Stimulated activated CD8-positive, alpha-beta memory T cell treated with anti-CD3 and anti-CD28 coated beads, Interleukin-15, amount 100 ng/mL, for 1 hour (primary cell): ENCODE measurements at regions not wholly inside any gene's neighbourhood (a gene's known extent, or its start where the extent isn't known, plus 50 kb on each side); places are given as distances from the start of the nearest gene placed in this dataset.
"Not testable (repeated sequence)": the region's sequence is repeated elsewhere in the genome, so short reads cannot be mapped to it uniquely, and the experiment has no call there.

Experiments
- DNase-seq: peaks from one replicate; pipeline ENCODE4 v3.0.0-alpha.2; 2020; ENCODE audit warnings: low read depth

GRCh38 chr1:233722212-233722979 lies 108.5 kb downstream of the KCNK1 start:
- DNase-seq: no peak

- no peak for DNase-seq
Measured at GRCh38 chr1:233723387-233723786, 109.5 kb downstream of the KCNK1 start.

GRCh38 chr1:233724131-233724631 lies 110.3 kb downstream of the KCNK1 start:
- DNase-seq: not testable (repeated sequence)

- no peak for DNase-seq
Measured at GRCh38 chr1:233725423-233725822, 111.5 kb downstream of the KCNK1 start.

- DNase-seq: no peak
Measured at GRCh38 chr1:233728721-233729120, 114.8 kb downstream of the KCNK1 start.

- no peak for DNase-seq
Measured at GRCh38 chr1:233730380-233730779, 116.5 kb downstream of the KCNK1 start.

- DNase-seq: no peak
Measured at GRCh38 chr1:233730809-233731208, 116.9 kb downstream of the KCNK1 start.

- DNase-seq: no peak
Measured at GRCh38 chr1:233732206-233732605, 118.3 kb downstream of the KCNK1 start.

- no peak for DNase-seq
Measured at GRCh38 chr1:233734456-233734855, 120.5 kb downstream of the KCNK1 start.

- no peak for DNase-seq
Measured at GRCh38 chr1:233735331-233735730, 121.4 kb downstream of the KCNK1 start.

- DNase-seq: no peak
Measured at GRCh38 chr1:233735847-233736246, 121.9 kb downstream of the KCNK1 start.

GRCh38 chr1:233737341-233737740 lies 123.4 kb downstream of the KCNK1 start:
- no peak for DNase-seq

- no peak for DNase-seq
Measured at GRCh38 chr1:233738396-233738795, 124.5 kb downstream of the KCNK1 start.

- no peak for DNase-seq
Measured at GRCh38 chr1:233738850-233739249, 124.9 kb downstream of the KCNK1 start.

GRCh38 chr1:233744779-233745513 lies 131.0 kb downstream of the KCNK1 start:
- no peak for DNase-seq

GRCh38 chr1:233750139-233750538 lies 136.2 kb downstream of the KCNK1 start:
- no peak for DNase-seq

GRCh38 chr1:233759665-233760064 lies 144.8 kb upstream of the SLC35F3 start:
- no peak for DNase-seq

- not testable (repeated sequence) for DNase-seq
Measured at GRCh38 chr1:233764304-233764703, 140.2 kb upstream of the SLC35F3 start.

GRCh38 chr1:233777566-233777965 lies 126.9 kb upstream of the SLC35F3 start:
- no peak for DNase-seq

- no peak for DNase-seq
Measured at GRCh38 chr1:233780049-233780448, 124.4 kb upstream of the SLC35F3 start.

- DNase-seq: no peak
Measured at GRCh38 chr1:233782937-233783586, 121.4 kb upstream of the SLC35F3 start.

GRCh38 chr1:233787599-233787998 lies 116.9 kb upstream of the SLC35F3 start:
- no peak for DNase-seq

- no peak for DNase-seq
Measured at GRCh38 chr1:233788687-233789086, 115.8 kb upstream of the SLC35F3 start.
